ENCODE measurements at regions not wholly inside any gene's neighbourhood (a gene's known extent, or its start where the extent isn't known, plus 50 kb on each side); places are given as distances from the start of the nearest gene placed in this dataset.
"Not testable (repeated sequence)": the region's sequence is repeated elsewhere in the genome, so short reads cannot be mapped to it uniquely, and the experiment has no call there.

GRCh38 chrX:56385960-56386359 lies 153.8 kb downstream of the KLF8 start:
- no peaks in the 10 kb centered on the region for H3K4me1 ChIP-seq
- H3K9me3 ChIP-seq (replicated peaks in 1 of 11), result peaks cover under 1 to 1% (median under 1%) of the 10 kb centered on the region in 11 experiments; a peak in 11 of 22 replicates
- H3K4me3 ChIP-seq, result no peak overlapping the region
- TF ChIP-seq Cebpa-rat (IDR thresholded peaks at IDR 0.05), result no peak
- H3K27me3 ChIP-seq, result peaks cover 42 to 80% (median 59%) of the 10 kb centered on the region in 11 experiments
- no peak overlapping the region for H3K27ac ChIP-seq
- H3K4me2 ChIP-seq, result no peak overlapping the region
- H3K9ac ChIP-seq, result no peak overlapping the region
- no peaks in the 10 kb centered on the region for H3K36me3 ChIP-seq
- H4K20me1 ChIP-seq, result no peaks in the 10 kb centered on the region

GRCh38 chrX:56397636-56398035 lies 165.5 kb downstream of the KLF8 start:
- H3K27ac ChIP-seq, result no peak overlapping the region
- no peak for TF ChIP-seq Cebpa-rat (IDR thresholded peaks at IDR 0.05)
- H3K36me3 ChIP-seq, result no peaks in the 10 kb centered on the region
- H3K9ac ChIP-seq, result no peak overlapping the region
- H3K27me3 ChIP-seq, result peaks cover 40 to 75% (median 67%) of the 10 kb centered on the region in 11 experiments
- peaks cover 0 to 3% (median 0%) of the 10 kb centered on the region in 11 experiments; a peak in 3 of 22 replicates for H3K9me3 ChIP-seq (replicated peaks in 1 of 11)
- no peak overlapping the region for H3K4me2 ChIP-seq
- H3K4me3 ChIP-seq, result no peak overlapping the region
- no peaks in the 10 kb centered on the region for H3K4me1 ChIP-seq
- no peaks in the 10 kb centered on the region; a peak in 1 of 22 replicates for H4K20me1 ChIP-seq

- no peak for TF ChIP-seq Cebpa-rat (IDR thresholded peaks at IDR 0.05)
- Histone ChIP-seq H3K4me3 (no peak overlapping the region), H3K4me2 (no peak overlapping the region), H3K4me1 (no peaks in the 10 kb centered on the region), H3K36me3 (no peaks in the 10 kb centered on the region), H3K27ac (no peak overlapping the region), H3K9ac (no peak overlapping the region), H4K20me1 (no peaks in the 10 kb centered on the region; a peak in 1 of 22 replicates), H3K9me3 (replicated peaks in 1 of 11) (peaks cover 0 to 6% (median 0%) of the 10 kb centered on the region in 11 experiments; a peak in 2 of 22 replicates), H3K27me3 (peaks cover 50 to 73% (median 64%) of the 10 kb centered on the region in 11 experiments; a peak in 21 of 22 replicates)
These were observed 161.2 kb upstream of the UBQLN2 start for GRCh38 chrX:56402207-56402606.

GRCh38 chrX:56429581-56429980 lies 133.8 kb upstream of the UBQLN2 start:
- Histone ChIP-seq H3K36me3 (no peaks in the 10 kb centered on the region), H3K9ac (no peak overlapping the region), H3K9me3 (replicated peaks in 1 of 11) (peaks cover 0 to 28% (median 7%) of the 10 kb centered on the region in 11 experiments; a peak in 12 of 22 replicates), H3K27ac (no peak overlapping the region), H3K27me3 (peaks cover 0 to 46% (median 28%) of the 10 kb centered on the region in 11 experiments; a peak in 15 of 22 replicates), H4K20me1 (no peaks in the 10 kb centered on the region), H3K4me2 (no peak overlapping the region), H3K4me1 (no peaks in the 10 kb centered on the region), H3K4me3 (no peak overlapping the region)
- TF ChIP-seq Cebpa-rat (IDR thresholded peaks at IDR 0.05), result no peak

GRCh38 chrX:56451981-56452380 lies 111.4 kb upstream of the UBQLN2 start:
- Histone ChIP-seq H3K27me3 (peaks cover 10 to 22% (median 17%) of the 10 kb centered on the region in 11 experiments; a peak in 21 of 22 replicates), H3K9me3 (replicated peaks in 1 of 11) (peaks cover 10 to 23% (median 15%) of the 10 kb centered on the region in 11 experiments)
- H3K4me1 ChIP-seq, H3K9ac ChIP-seq, H3K27ac ChIP-seq, H3K4me3 ChIP-seq, H4K20me1 ChIP-seq, H3K36me3 ChIP-seq, H3K4me2 ChIP-seq: not testable (repeated sequence)

GRCh38 chrX:56462389-56462788 lies 101.0 kb upstream of the UBQLN2 start:
- Histone ChIP-seq H3K9me3 (replicated peaks in 1 of 11) (peaks cover 9 to 34% (median 16%) of the 10 kb centered on the region in 11 experiments; a peak in 19 of 22 replicates), H3K4me3 (no peak overlapping the region), H3K4me1 (no peaks in the 10 kb centered on the region), H3K9ac (no peak overlapping the region), H3K27me3 (peaks cover 72 to 97% (median 91%) of the 10 kb centered on the region in 11 experiments), H3K36me3 (no peaks in the 10 kb centered on the region), H3K27ac (no peak overlapping the region), H3K4me2 (no peak overlapping the region), H4K20me1 (no peaks in the 10 kb centered on the region)
- no peak for TF ChIP-seq Cebpa-rat (IDR thresholded peaks at IDR 0.05)

GRCh38 chrX:56468441-56468840 lies 95.0 kb upstream of the UBQLN2 start:
- Histone ChIP-seq H3K4me3 (no peak overlapping the region), H3K36me3 (no peaks in the 10 kb centered on the region), H3K4me1 (no peaks in the 10 kb centered on the region), H4K20me1 (no peaks in the 10 kb centered on the region), H3K9ac (no peak overlapping the region), H3K4me2 (no peak overlapping the region), H3K27me3 (peaks cover 84 to 100% (median 99%) of the 10 kb centered on the region in 11 experiments), H3K9me3 (replicated peaks in 1 of 11) (peaks cover 0 to 17% (median 0%) of the 10 kb centered on the region in 11 experiments; a peak in 2 of 22 replicates), H3K27ac (no peak overlapping the region)
- TF ChIP-seq Cebpa-rat (IDR thresholded peaks at IDR 0.05), result no peak

- H3K4me3 ChIP-seq, H4K20me1 ChIP-seq, H3K4me2 ChIP-seq, H3K36me3 ChIP-seq, H3K4me1 ChIP-seq, H3K9ac ChIP-seq, H3K27ac ChIP-seq: not testable (repeated sequence)
- H3K9me3 ChIP-seq (replicated peaks in 1 of 11), result peaks cover 0 to 34% (median 17%) of the 10 kb centered on the region in 11 experiments; a peak in 14 of 22 replicates
- H3K27me3 ChIP-seq, result peaks cover 46 to 95% (median 83%) of the 10 kb centered on the region in 11 experiments; a peak in 21 of 22 replicates
These were observed 68.5 kb upstream of the UBQLN2 start for GRCh38 chrX:56494923-56495322.

- no peak overlapping the region for H3K9ac ChIP-seq
- no peak for TF ChIP-seq Cebpa-rat (IDR thresholded peaks at IDR 0.05)
- H3K27me3 ChIP-seq, result peaks cover 52 to 98% (median 89%) of the 10 kb centered on the region in 11 experiments
- no peaks in the 10 kb centered on the region for H3K36me3 ChIP-seq
- no peak overlapping the region for H3K27ac ChIP-seq
- peaks cover 0 to 18% (median 12%) of the 10 kb centered on the region in 11 experiments; a peak in 14 of 22 replicates for H3K9me3 ChIP-seq (replicated peaks in 1 of 11)
- no peaks in the 10 kb centered on the region for H4K20me1 ChIP-seq
- no peak overlapping the region for H3K4me3 ChIP-seq
- no peak overlapping the region for H3K4me2 ChIP-seq
- no peaks in the 10 kb centered on the region for H3K4me1 ChIP-seq
These were observed 64.7 kb upstream of the UBQLN2 start for GRCh38 chrX:56498756-56499155.

- H3K9me3 ChIP-seq (replicated peaks in 1 of 11), result peaks cover 0 to 11% (median 6%) of the 10 kb centered on the region in 11 experiments; a peak in 13 of 22 replicates
- H3K36me3 ChIP-seq, result no peaks in the 10 kb centered on the region
- H3K4me3 ChIP-seq, result no peak overlapping the region
- no peak for TF ChIP-seq Cebpa-rat (IDR thresholded peaks at IDR 0.05)
- no peaks in the 10 kb centered on the region for H3K4me1 ChIP-seq
- no peak overlapping the region for H3K4me2 ChIP-seq
- no peak overlapping the region for H3K27ac ChIP-seq
- no peak overlapping the region for H3K9ac ChIP-seq
- no peaks in the 10 kb centered on the region for H4K20me1 ChIP-seq
- peaks cover 58 to 98% (median 89%) of the 10 kb centered on the region in 11 experiments for H3K27me3 ChIP-seq
These were observed 64.1 kb upstream of the UBQLN2 start for GRCh38 chrX:56499372-56499771.
